OCI-LY1 (cell line): ENCODE measurements at regions not wholly inside any gene's neighbourhood (a gene's known extent, or its start where the extent isn't known, plus 50 kb on each side); places are given as distances from the start of the nearest gene placed in this dataset.

Source experiments
- CTCF ChIP-seq: fragments of 200-600 bp; sonication (generic), shearing (Covaris generic); IDR thresholded peaks from 2 replicates; pipeline ENCODE4 v1.5.1; 2017; ENCODE audit warnings: mild to moderate bottlenecking, antibody characterized with exemption, low read length, moderate library complexity, mixed read lengths
- EZH2 ChIP-seq: fragments of 200-600 bp; sonication (generic), shearing (Covaris generic); IDR thresholded peaks from 2 replicates; pipeline ENCODE4 v1.8.0; 2017; ENCODE audit warnings: borderline replicate concordance, mixed run types, mild to moderate bottlenecking, antibody characterized with exemption, low read length, moderate library complexity, mixed read lengths

- TF ChIP-seq CTCF (no peak), EZH2 (no peak)
These were observed 109.6 kb upstream of the SLCO6A1 start for GRCh38 chr5:102608414-102608813.
